OCI-LY3 (cell line): ENCODE measurements at regions not wholly inside any gene's neighbourhood (a gene's known extent, or its start where the extent isn't known, plus 50 kb on each side); places are given as distances from the start of the nearest gene placed in this dataset.

Source experiments
- H2AFZ ChIP-seq: fragments of 200-600, 300-600 bp; shearing (Covaris generic); 2 replicates; pipeline ENCODE4 v1.6.0; 2014; ENCODE audit warnings: antibody characterized with exemption, low read depth, low read length
- H3K27ac ChIP-seq: fragments of 200-600, 300-600 bp; sonication (generic); 2 replicates; pipeline ENCODE4 v1.5.1; 2014; ENCODE audit warnings: mild to moderate bottlenecking, low read length, moderate library complexity, mixed read lengths
- H3K27me3 ChIP-seq: fragments of 200-600, 300-600 bp; sonication (generic); 2 replicates; pipeline ENCODE4 v1.6.1; 2014; ENCODE audit warnings: low read depth, low read length, mixed read lengths
- H3K36me3 ChIP-seq: fragments of 200-600, 300-600 bp; sonication (generic); replicated peaks from 2 replicates; pipeline ENCODE3; 2014; ENCODE audit warnings: low read depth, low read length, mixed read lengths
- H3K4me1 ChIP-seq: fragments of 300-600, 200-600 bp; sonication (generic); 2 replicates; pipeline ENCODE4 v1.6.1; 2014; ENCODE audit warnings: low read length, mixed read lengths
- H3K4me2 ChIP-seq: fragments of 200-600, 300-600 bp; sonication (generic); 2 replicates; pipeline ENCODE4 v1.6.1; 2014; ENCODE audit warnings: low read length, mixed read lengths
- H3K4me3 ChIP-seq: fragments of 300-600, 200-600 bp; sonication (generic); 2 replicates; pipeline ENCODE4 v1.5.1; 2014; ENCODE audit warnings: antibody characterized with exemption, mild to moderate bottlenecking, low read length, moderate library complexity
- H3K79me2 ChIP-seq: fragments of 300-600, 200-600 bp; shearing (Covaris generic); 2 replicates; pipeline ENCODE4 v1.6.1; 2014; ENCODE audit warnings: mild to moderate bottlenecking, low read length, mixed read lengths
- H3K9ac ChIP-seq: fragments of 300-600, 200-600 bp; shearing (Covaris generic); 2 replicates; pipeline ENCODE4 v1.6.0; 2014; ENCODE audit warnings: mild to moderate bottlenecking, low read length, moderate library complexity
- H3K9me3 ChIP-seq: fragments of 200-600, 300-600 bp; shearing (Covaris generic); 2 replicates; pipeline ENCODE4 v1.6.1; 2014; ENCODE audit warnings: low read length, mixed read lengths; ENCODE audit not compliant: insufficient read depth
- H4K20me1 ChIP-seq: fragments of 200-600, 300-600 bp; sonication (generic); 2 replicates; pipeline ENCODE4 v1.6.1; 2016; ENCODE audit warnings: low read length, mixed read lengths; ENCODE audit not compliant: insufficient read depth
- EZH2phosphoT487 ChIP-seq: fragments of 200-600 bp; shearing (Covaris generic); IDR thresholded peaks from 2 replicates; pipeline ENCODE4 v1.6.1; 2018; ENCODE audit warnings: antibody characterized with exemption, mixed run types, low read depth
- TF ChIP-seq, protein P1 (sequence below): fragments of 200-600, 300-600 bp; sonication (generic); IDR thresholded peaks from 2 replicates; pipeline ENCODE4 v1.5.1; 2014; ENCODE audit warnings: antibody characterized with exemption, low read length, low read depth

DNA sequence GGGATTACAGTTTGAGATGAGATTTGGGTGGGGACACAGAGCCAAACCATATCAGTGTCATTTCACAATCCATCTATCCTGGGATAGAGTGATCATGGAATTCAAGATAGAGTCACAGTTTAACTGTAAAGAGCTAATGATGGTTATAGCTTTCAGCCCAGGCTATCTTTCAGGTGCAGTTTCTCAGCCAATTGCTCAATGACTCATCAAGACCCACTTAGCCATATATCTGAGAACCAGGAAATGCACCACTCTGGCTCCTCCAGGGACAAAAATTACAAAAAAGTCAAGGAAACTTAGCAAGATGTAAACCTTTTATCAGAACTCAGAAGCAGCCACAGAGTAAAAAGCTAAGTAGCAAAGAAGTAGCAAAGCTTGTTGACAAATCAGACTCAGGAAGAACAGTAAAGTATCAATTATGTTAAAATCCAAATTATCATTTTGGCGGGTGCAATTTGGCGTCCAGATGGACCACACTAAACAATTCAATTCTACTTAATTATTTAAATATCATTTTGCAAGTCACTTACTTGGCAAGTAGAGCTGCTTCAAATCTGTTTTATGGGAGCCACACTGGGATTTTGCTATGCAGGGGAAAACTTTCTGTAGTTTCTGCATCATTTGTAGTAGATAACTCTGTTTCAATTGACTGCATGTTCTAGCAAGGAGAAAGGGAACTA, 169.4 kb downstream of the TLE1 start:
- Histone ChIP-seq H4K20me1 (no peaks in the 10 kb centered on the region), H3K4me2 (no peak overlapping the region), H3K4me1 (peaks cover 13% of the 10 kb centered on the region), H3K27me3 (no peaks in the 10 kb centered on the region), H3K9ac (no peak overlapping the region), H3K27ac (no peak overlapping the region), H3K79me2 (no peaks in the 10 kb centered on the region), H2AFZ (no peak overlapping the region), H3K4me3 (no peak overlapping the region), H3K36me3 (no peaks in the 10 kb centered on the region), H3K9me3 (no peaks in the 10 kb centered on the region)
- TF ChIP-seq, protein P1, sequence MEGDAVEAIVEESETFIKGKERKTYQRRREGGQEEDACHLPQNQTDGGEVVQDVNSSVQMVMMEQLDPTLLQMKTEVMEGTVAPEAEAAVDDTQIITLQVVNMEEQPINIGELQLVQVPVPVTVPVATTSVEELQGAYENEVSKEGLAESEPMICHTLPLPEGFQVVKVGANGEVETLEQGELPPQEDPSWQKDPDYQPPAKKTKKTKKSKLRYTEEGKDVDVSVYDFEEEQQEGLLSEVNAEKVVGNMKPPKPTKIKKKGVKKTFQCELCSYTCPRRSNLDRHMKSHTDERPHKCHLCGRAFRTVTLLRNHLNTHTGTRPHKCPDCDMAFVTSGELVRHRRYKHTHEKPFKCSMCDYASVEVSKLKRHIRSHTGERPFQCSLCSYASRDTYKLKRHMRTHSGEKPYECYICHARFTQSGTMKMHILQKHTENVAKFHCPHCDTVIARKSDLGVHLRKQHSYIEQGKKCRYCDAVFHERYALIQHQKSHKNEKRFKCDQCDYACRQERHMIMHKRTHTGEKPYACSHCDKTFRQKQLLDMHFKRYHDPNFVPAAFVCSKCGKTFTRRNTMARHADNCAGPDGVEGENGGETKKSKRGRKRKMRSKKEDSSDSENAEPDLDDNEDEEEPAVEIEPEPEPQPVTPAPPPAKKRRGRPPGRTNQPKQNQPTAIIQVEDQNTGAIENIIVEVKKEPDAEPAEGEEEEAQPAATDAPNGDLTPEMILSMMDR = no peak
- TF ChIP-seq EZH2phosphoT487 = no peak

GRCh38 chr9:81517954-81518353, 171.4 kb downstream of the TLE1 start:
- no peaks in the 10 kb centered on the region for H3K36me3 ChIP-seq
- H3K79me2 ChIP-seq = no peaks in the 10 kb centered on the region
- no peaks in the 10 kb centered on the region for H3K27me3 ChIP-seq
- TF ChIP-seq, protein P1 = no peak
- TF ChIP-seq EZH2phosphoT487 = no peak
- H3K9me3 ChIP-seq = no peaks in the 10 kb centered on the region
- H4K20me1 ChIP-seq = no peaks in the 10 kb centered on the region
- no peak overlapping the region for H3K27ac ChIP-seq
- H3K4me2 ChIP-seq = no peak overlapping the region
- H2AFZ ChIP-seq = no peak overlapping the region
- H3K4me1 ChIP-seq = peaks cover 9% of the 10 kb centered on the region
- H3K4me3 ChIP-seq = no peak overlapping the region
- H3K9ac ChIP-seq = no peak overlapping the region

- Histone ChIP-seq H3K79me2 (no peaks in the 10 kb centered on the region), H3K27me3 (no peaks in the 10 kb centered on the region), H3K36me3 (no peaks in the 10 kb centered on the region), H4K20me1 (no peaks in the 10 kb centered on the region), H3K4me3 (no peak overlapping the region), H2AFZ (no peak overlapping the region), H3K4me1 (no peaks in the 10 kb centered on the region), H3K9me3 (no peaks in the 10 kb centered on the region), H3K4me2 (no peak overlapping the region), H3K27ac (no peak overlapping the region), H3K9ac (no peak overlapping the region)
- TF ChIP-seq, protein P1 = no peak
- no peak for TF ChIP-seq EZH2phosphoT487
Observed at GRCh38 chr9:81513059-81513458, 176.3 kb downstream of the TLE1 start.

DNA sequence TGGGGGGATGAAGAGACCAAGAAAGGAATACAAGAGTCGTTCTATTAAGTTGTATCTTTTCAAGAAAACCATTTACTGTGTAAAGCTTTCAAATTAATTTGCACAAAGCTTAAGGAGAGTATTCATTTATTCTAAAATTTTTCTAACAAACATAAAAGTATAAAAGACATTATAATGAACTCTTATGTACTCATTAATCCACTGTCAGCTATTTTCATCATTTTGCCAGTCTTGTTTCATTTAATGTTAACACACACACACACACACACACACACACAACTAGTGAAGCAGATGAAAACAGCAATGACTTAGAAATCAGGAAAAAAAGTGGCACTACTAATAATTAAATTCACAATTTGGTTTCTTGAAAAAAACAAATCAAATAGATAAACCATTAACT, 176.7 kb downstream of the TLE1 start:
- no peaks in the 10 kb centered on the region for H3K9me3 ChIP-seq
- H3K79me2 ChIP-seq = no peaks in the 10 kb centered on the region
- no peak for TF ChIP-seq EZH2phosphoT487
- TF ChIP-seq, protein P1 = no peak

More for the DNA sequence above, 176.7 kb downstream of the TLE1 start:
- no peaks in the 10 kb centered on the region for H3K36me3 ChIP-seq
- no peak overlapping the region for H3K4me3 ChIP-seq
- H4K20me1 ChIP-seq = no peaks in the 10 kb centered on the region
- H3K27ac ChIP-seq = no peak overlapping the region
- H3K4me1 ChIP-seq = no peaks in the 10 kb centered on the region
- no peak overlapping the region for H3K4me2 ChIP-seq
- H2AFZ ChIP-seq = no peak overlapping the region
- no peaks in the 10 kb centered on the region for H3K27me3 ChIP-seq
- H3K9ac ChIP-seq = no peak overlapping the region
